HEK293 (cell line): ENCODE measurements at regions not wholly inside any gene's neighbourhood (a gene's known extent, or its start where the extent isn't known, plus 50 kb on each side); places are given as distances from the start of the nearest gene placed in this dataset.

Source experiments
- CTCF ChIA-PET: fragments of 350-600 bp; formaldehyde crosslinking; extraction: SDS; loops from one replicate; lab custom pipeline; 2021; ENCODE audit warnings: antibody characterized with exemption; lab: Yijun Ruan, JAX
- POLR2A ChIA-PET: fragments of 300-600 bp; formaldehyde crosslinking; extraction: SDS; loops from one replicate; lab custom pipeline; 2020; ENCODE audit warnings: antibody characterized with exemption, inconsistent platforms; lab: Yijun Ruan, JAX
- H3K27ac ChIP-seq: fragments of 200-500 bp; sonication (Bioruptor generic); 2 replicates; pipeline ENCODE4 v1.5.1; 2014; ENCODE audit warnings: low read depth, low read length, control low read depth, inconsistent platforms; ENCODE audit errors: extremely low read depth
- H3K36me3 ChIP-seq, 2 experiments: fragments of 200-500 bp in 1 of 2; sonication (Bioruptor generic) in 1 of 2; 1 replicate in 1 of 2; 2 replicates in 1 of 2; pipeline ENCODE4 v1.5.1; 2014 to 2017; ENCODE audit warnings: inconsistent platforms in 2 of 2, low read length in 2 of 2; ENCODE audit not compliant: control insufficient read depth in 2 of 2, insufficient read depth in 1 of 2
- H3K4me1 ChIP-seq: fragments of 200-500 bp; sonication (Bioruptor generic); 2 replicates; pipeline ENCODE4 v1.5.1; 2014; ENCODE audit warnings: mild to moderate bottlenecking, low read length, inconsistent platforms; ENCODE audit not compliant: control insufficient read depth, insufficient read depth
- H3K4me3 ChIP-seq: 2 replicates; pipeline ENCODE4 v1.5.1; 2011; ENCODE audit warnings: low read depth, mild to moderate bottlenecking, control low read depth, low read length, moderate library complexity
- H3K9me3 ChIP-seq: fragments of 200-500 bp; sonication (Bioruptor generic); 2 replicates; pipeline ENCODE4 v1.5.1; 2014; ENCODE audit warnings: low read depth, low read length, inconsistent platforms; ENCODE audit not compliant: control insufficient read depth, insufficient read depth
- SALL2 ChIP-seq: fragments of 450-650 bp; formaldehyde crosslinking; IDR thresholded peaks from 2 replicates; pipeline ENCODE4 v1.5.0; 2017; ENCODE audit warnings: missing biosample characterization, mild to moderate bottlenecking, missing genetic modification characterization, borderline replicate concordance
- WT1 ChIP-seq: fragments of 450-650 bp; formaldehyde crosslinking; IDR thresholded peaks from 2 replicates; pipeline ENCODE4 v1.5.1; 2016; ENCODE audit warnings: missing biosample characterization, missing genetic modification characterization
- ZFP37 ChIP-seq: fragments of 450-650 bp; formaldehyde crosslinking; IDR thresholded peaks from 2 replicates; pipeline ENCODE4 v1.5.1; 2016; ENCODE audit warnings: missing biosample characterization, missing genetic modification characterization
- ZNF140 ChIP-seq: fragments of 450-650 bp; formaldehyde crosslinking; IDR thresholded peaks from 2 replicates; pipeline ENCODE4 v1.5.1; 2016; ENCODE audit warnings: missing biosample characterization, missing genetic modification characterization
- ZNF157 ChIP-seq: fragments of 450-650 bp; formaldehyde crosslinking; IDR thresholded peaks from 2 replicates; pipeline ENCODE4 v1.5.1; 2016; ENCODE audit warnings: missing biosample characterization, missing genetic modification characterization
- ZNF16 ChIP-seq: fragments of 450-650 bp; formaldehyde crosslinking; IDR thresholded peaks from 2 replicates; pipeline ENCODE4 v1.5.1; 2016; ENCODE audit warnings: low read depth, missing biosample characterization, missing genetic modification characterization
- ZNF169 ChIP-seq: fragments of 450-650 bp; formaldehyde crosslinking; IDR thresholded peaks from 2 replicates; pipeline ENCODE4 v1.5.1; 2016; ENCODE audit warnings: missing biosample characterization, missing genetic modification characterization
- ZNF175 ChIP-seq: fragments of 450-650 bp; formaldehyde crosslinking; IDR thresholded peaks from 2 replicates; pipeline ENCODE4 v1.5.1; 2016; ENCODE audit warnings: missing biosample characterization, missing genetic modification characterization
- ZNF366 ChIP-seq: fragments of 450-650 bp; formaldehyde crosslinking; conservative IDR thresholded peaks from 2 replicates; pipeline ENCODE4 v1.5.1; 2016; ENCODE audit warnings: missing biosample characterization, missing genetic modification characterization
- ZNF391 ChIP-seq: fragments of 450-650 bp; formaldehyde crosslinking; IDR thresholded peaks from 2 replicates; pipeline ENCODE4 v1.5.1; 2016; ENCODE audit warnings: low read depth, missing biosample characterization, missing genetic modification characterization, borderline replicate concordance
- ZNF48 ChIP-seq: fragments of 450-650 bp; formaldehyde crosslinking; IDR thresholded peaks from 2 replicates; pipeline ENCODE4 v1.5.1; 2016; ENCODE audit warnings: missing biosample characterization, missing genetic modification characterization
- ZNF624 ChIP-seq: fragments of 450-650 bp; formaldehyde crosslinking; IDR thresholded peaks from 2 replicates; pipeline ENCODE4 v1.5.1; 2017; ENCODE audit warnings: missing biosample characterization, missing genetic modification characterization
- ZNF664 ChIP-seq: fragments of 450-650 bp; formaldehyde crosslinking; IDR thresholded peaks from 2 replicates; pipeline ENCODE4 v1.5.1; 2016; ENCODE audit warnings: missing biosample characterization, missing genetic modification characterization
- ZNF791 ChIP-seq: fragments of 450-650 bp; formaldehyde crosslinking; IDR thresholded peaks from 2 replicates; pipeline ENCODE4 v1.5.1; 2016; ENCODE audit warnings: missing biosample characterization, missing genetic modification characterization
- ZNF837 ChIP-seq: fragments of 450-650 bp; formaldehyde crosslinking; IDR thresholded peaks from 2 replicates; pipeline ENCODE4 v1.5.1; 2016; ENCODE audit warnings: missing biosample characterization, missing genetic modification characterization
- ZSCAN23 ChIP-seq: fragments of 450-650 bp; formaldehyde crosslinking; IDR thresholded peaks from 2 replicates; pipeline ENCODE4 v1.5.1; 2016; ENCODE audit warnings: missing biosample characterization, missing genetic modification characterization
- TF ChIP-seq, protein P1 (sequence below): fragments of 450-650 bp; formaldehyde crosslinking; IDR thresholded peaks from 2 replicates; pipeline ENCODE4 v1.5.1; 2016; ENCODE audit warnings: missing biosample characterization, missing genetic modification characterization
- TF ChIP-seq, protein P2 (sequence below): fragments of 450-650 bp; formaldehyde crosslinking; IDR thresholded peaks from 2 replicates; pipeline ENCODE4 v1.5.1; 2016; ENCODE audit warnings: missing biosample characterization, missing genetic modification characterization
- TF ChIP-seq, protein P3 (sequence below): fragments of 450-650 bp; formaldehyde crosslinking; IDR thresholded peaks from 2 replicates; pipeline ENCODE4 v1.5.1; 2016; ENCODE audit warnings: missing biosample characterization, missing genetic modification characterization
- TF ChIP-seq, protein P4 (sequence below): fragments of 450-650 bp; formaldehyde crosslinking; IDR thresholded peaks from 2 replicates; pipeline ENCODE4; 2016; ENCODE audit warnings: missing biosample characterization, missing genetic modification characterization

DNA sequence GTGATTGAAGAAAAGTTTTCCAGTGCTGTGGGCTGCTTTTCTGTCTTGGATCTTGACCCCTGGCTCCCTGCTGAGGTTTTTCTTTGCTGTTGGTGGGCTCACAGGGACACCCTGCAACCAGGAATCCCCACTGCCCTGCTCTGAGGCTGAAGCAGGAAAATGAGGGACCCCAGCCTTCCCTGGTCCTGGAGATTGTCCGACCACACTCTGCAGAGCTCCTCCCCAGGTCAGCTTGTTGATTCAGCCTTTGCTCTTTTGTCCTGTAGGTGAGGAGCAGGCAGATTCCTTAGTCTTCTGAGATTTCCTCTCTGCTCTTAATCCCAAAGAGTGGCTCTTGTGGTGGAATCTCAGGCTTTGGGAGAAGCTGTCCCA, 194.5 kb downstream of the RPLP1 start:
- ChIA-PET POLR2A (no interaction called here), CTCF (interaction anchor here (0.6 kb wide), 1 partner anchor 617 kb away, joined by 3 read pairs; no protein-coding TSS in a partner anchor)
- Histone ChIP-seq H3K27ac (no peak overlapping the region), H3K9me3 (no peaks in the 10 kb centered on the region; the same call in 1 of the 2 replicates), H3K4me3 (no peak overlapping the region), H3K4me1 (no peaks in the 10 kb centered on the region), H3K36me3 (no peaks in the 10 kb centered on the region; a peak in 1 of 3 replicates)
- TF ChIP-seq, protein P1, sequence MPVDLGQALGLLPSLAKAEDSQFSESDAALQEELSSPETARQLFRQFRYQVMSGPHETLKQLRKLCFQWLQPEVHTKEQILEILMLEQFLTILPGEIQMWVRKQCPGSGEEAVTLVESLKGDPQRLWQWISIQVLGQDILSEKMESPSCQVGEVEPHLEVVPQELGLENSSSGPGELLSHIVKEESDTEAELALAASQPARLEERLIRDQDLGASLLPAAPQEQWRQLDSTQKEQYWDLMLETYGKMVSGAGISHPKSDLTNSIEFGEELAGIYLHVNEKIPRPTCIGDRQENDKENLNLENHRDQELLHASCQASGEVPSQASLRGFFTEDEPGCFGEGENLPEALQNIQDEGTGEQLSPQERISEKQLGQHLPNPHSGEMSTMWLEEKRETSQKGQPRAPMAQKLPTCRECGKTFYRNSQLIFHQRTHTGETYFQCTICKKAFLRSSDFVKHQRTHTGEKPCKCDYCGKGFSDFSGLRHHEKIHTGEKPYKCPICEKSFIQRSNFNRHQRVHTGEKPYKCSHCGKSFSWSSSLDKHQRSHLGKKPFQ (tag by site-specific recombination): no peak
- TF ChIP-seq ZNF366 (tag by site-specific recombination) (no peak), ZNF175 (tag by site-specific recombination) (no peak), ZNF791 (tag by site-specific recombination) (no peak), ZNF140 (tag by site-specific recombination) (no peak), SALL2 (tag by site-specific recombination) (no peak), WT1 (tag by site-specific recombination) (no peak), ZNF664 (tag by site-specific recombination) (no peak), ZNF391 (tag by site-specific recombination) (no peak), ZNF48 (tag by site-specific recombination) (no peak), ZNF837 (tag by site-specific recombination) (no peak), ZNF16 (tag by site-specific recombination) (no peak), ZSCAN23 (tag by site-specific recombination) (no peak), ZNF169 (tag by site-specific recombination) (no peak), ZNF624 (tag by site-specific recombination) (no peak), ZFP37 (tag by site-specific recombination) (no peak), ZNF157 (tag by site-specific recombination) (no peak)
- TF ChIP-seq, protein P2, sequence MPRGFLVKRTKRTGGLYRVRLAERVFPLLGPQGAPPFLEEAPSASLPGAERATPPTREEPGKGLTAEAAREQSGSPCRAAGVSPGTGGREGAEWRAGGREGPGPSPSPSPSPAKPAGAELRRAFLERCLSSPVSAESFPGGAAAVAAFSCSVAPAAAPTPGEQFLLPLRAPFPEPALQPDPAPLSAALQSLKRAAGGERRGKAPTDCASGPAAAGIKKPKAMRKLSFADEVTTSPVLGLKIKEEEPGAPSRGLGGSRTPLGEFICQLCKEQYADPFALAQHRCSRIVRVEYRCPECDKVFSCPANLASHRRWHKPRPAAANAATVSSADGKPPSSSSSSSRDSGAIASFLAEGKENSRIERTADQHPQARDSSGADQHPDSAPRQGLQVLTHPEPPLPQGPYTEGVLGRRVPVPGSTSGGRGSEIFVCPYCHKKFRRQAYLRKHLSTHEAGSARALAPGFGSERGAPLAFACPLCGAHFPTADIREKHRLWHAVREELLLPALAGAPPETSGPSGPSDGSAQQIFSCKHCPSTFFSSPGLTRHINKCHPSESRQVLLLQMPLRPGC (tag by site-specific recombination): no peak
- TF ChIP-seq, protein P3, sequence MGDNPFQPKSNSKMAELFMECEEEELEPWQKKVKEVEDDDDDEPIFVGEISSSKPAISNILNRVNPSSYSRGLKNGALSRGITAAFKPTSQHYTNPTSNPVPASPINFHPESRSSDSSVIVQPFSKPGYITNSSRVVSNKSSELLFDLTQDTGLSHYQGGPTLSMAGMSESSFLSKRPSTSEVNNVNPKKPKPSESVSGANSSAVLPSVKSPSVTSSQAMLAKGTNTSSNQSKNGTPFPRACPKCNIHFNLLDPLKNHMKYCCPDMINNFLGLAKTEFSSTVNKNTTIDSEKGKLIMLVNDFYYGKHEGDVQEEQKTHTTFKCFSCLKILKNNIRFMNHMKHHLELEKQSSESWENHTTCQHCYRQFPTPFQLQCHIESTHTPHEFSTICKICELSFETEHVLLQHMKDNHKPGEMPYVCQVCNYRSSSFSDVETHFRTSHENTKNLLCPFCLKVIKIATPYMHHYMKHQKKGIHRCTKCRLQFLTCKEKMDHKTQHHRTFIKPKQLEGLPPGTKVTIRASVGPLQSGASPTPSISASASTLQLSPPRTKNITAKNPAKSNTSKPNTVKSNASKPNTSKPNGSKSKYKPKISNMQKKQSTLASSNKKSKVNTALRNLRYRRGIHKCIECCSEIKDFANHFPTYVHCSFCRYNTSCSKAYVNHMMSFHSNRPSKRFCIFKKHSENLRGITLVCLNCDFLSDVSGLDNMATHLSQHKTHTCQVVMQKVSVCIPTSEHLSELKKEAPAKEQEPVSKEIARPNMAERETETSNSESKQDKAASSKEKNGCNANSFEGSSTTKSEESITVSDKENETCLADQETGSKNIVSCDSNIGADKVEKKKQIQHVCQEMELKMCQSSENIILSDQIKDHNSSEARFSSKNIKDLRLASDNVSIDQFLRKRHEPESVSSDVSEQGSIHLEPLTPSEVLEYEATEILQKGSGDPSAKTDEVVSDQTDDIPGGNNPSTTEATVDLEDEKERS (tag by site-specific recombination): no peak
- TF ChIP-seq, protein P4, sequence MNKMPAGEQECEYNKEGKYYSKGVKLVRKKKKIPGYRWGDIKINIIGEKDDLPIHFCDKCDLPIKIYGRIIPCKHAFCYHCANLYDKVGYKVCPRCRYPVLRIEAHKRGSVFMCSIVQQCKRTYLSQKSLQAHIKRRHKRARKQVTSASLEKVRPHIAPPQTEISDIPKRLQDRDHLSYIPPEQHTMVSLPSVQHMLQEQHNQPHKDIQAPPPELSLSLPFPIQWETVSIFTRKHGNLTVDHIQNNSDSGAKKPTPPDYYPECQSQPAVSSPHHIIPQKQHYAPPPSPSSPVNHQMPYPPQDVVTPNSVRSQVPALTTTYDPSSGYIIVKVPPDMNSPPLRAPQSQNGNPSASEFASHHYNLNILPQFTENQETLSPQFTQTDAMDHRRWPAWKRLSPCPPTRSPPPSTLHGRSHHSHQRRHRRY (tag by site-specific recombination): no peak
